SK-N-SH (cell line): ENCODE measurements at regions not wholly inside any gene's neighbourhood (a gene's known extent, or its start where the extent isn't known, plus 50 kb on each side); places are given as distances from the start of the nearest gene placed in this dataset.

Source experiments
- CTCF ChIA-PET: fragments of 300-600, 350-600 bp; formaldehyde crosslinking; extraction: SDS; loops from one replicate; lab custom pipeline; 2021; lab: Yijun Ruan, JAX
- POLR2A ChIA-PET: fragments of 350-600 bp; sonication (Branson Sonifier 250); formaldehyde crosslinking; extraction: SDS; loops from one replicate; lab custom pipeline; 2020; ENCODE audit warnings: antibody characterized with exemption, inconsistent platforms; lab: Yijun Ruan, JAX
- DNase-seq: peaks from one replicate; pipeline ENCODE4 v3.0.0; 2012
- H2AFZ ChIP-seq: fragments of 200-600 bp; sonication (generic); 2 replicates; pipeline ENCODE4 v1.8.1; 2016; ENCODE audit warnings: antibody characterized with exemption, mild to moderate bottlenecking, low read depth
- H3F3A ChIP-seq: fragments of 200-600 bp; sonication (generic); replicated peaks from 2 replicates; pipeline ENCODE3; 2016; ENCODE audit warnings: antibody characterized with exemption, mild to moderate bottlenecking; ENCODE audit not compliant: insufficient read depth
- H3K27ac ChIP-seq, 2 experiments: fragments of 200-500 bp in 1 of 2; fragments of 200-600 bp in 1 of 2; sonication (Bioruptor generic) in 1 of 2; sonication (generic), shearing (Covaris generic) in 1 of 2; 2 replicates each; pipeline versions ENCODE4 v1.5.1 to v1.6.1; 2014 to 2016; ENCODE audit warnings: low read depth in 2 of 2, inconsistent platforms in 1 of 2, low read length in 1 of 2, mild to moderate bottlenecking in 1 of 2, mixed read lengths in 1 of 2
- H3K27me3 ChIP-seq: fragments of 200-600 bp; sonication (generic), shearing (Covaris generic); 2 replicates; pipeline ENCODE4 v1.6.1; 2016; ENCODE audit warnings: mixed run types; ENCODE audit not compliant: insufficient read depth
- H3K36me3 ChIP-seq, 2 experiments: fragments of 200-500 bp in 1 of 2; fragments of 200-600 bp in 1 of 2; sonication (Bioruptor generic) in 1 of 2; sonication (generic) in 1 of 2; replicated peaks in 1 of 2; 2 replicates each; pipeline versions ENCODE3 to v1.5.1; 2014 to 2016; ENCODE audit warnings: low read length in 1 of 2, mild to moderate bottlenecking in 1 of 2; ENCODE audit not compliant: insufficient read depth in 2 of 2, control insufficient read depth in 1 of 2
- H3K4me1 ChIP-seq, 2 experiments: fragments of 200-500 bp in 1 of 2; fragments of 200-600 bp in 1 of 2; sonication (Bioruptor generic) in 1 of 2; sonication (generic), shearing (Covaris generic) in 1 of 2; 2 replicates each; pipeline versions ENCODE4 v1.5.1 to v1.6.1; 2014 to 2016; ENCODE audit warnings: low read depth in 1 of 2, low read length in 1 of 2, mixed run types in 1 of 2; ENCODE audit not compliant: insufficient read depth in 2 of 2, control insufficient read depth in 1 of 2
- H3K4me2 ChIP-seq: fragments of 200-600 bp; sonication (generic), shearing (Covaris generic); 2 replicates; pipeline ENCODE4 v1.6.1; 2017; ENCODE audit warnings: mixed run types
- H3K4me3 ChIP-seq, 2 experiments: fragments of 200-500 bp in 1 of 2; fragments of 200-600 bp in 1 of 2; sonication (Bioruptor generic) in 1 of 2; sonication (generic), shearing (Covaris generic) in 1 of 2; 2 replicates each; pipeline versions ENCODE4 v1.5.1 to v1.8.1; 2014 to 2016; ENCODE audit warnings: low read depth in 2 of 2, inconsistent platforms in 1 of 2, low read length in 1 of 2, mild to moderate bottlenecking in 1 of 2, mixed read lengths in 1 of 2, moderate library complexity in 1 of 2
- H3K79me2 ChIP-seq: fragments of 200-600 bp; sonication (generic); 2 replicates; pipeline ENCODE4 v1.8.1; 2017; ENCODE audit warnings: mild to moderate bottlenecking; ENCODE audit not compliant: insufficient read depth
- H3K9ac ChIP-seq: fragments of 200-600 bp; sonication (generic); 2 replicates; pipeline ENCODE4 v1.6.1; 2017; ENCODE audit warnings: mixed run types
- H3K9me2 ChIP-seq: fragments of 200-600 bp; sonication (generic); 2 replicates; pipeline ENCODE4 v1.6.1; 2017; ENCODE audit warnings: mixed run types
- H3K9me3 ChIP-seq: fragments of 200-600 bp; sonication (generic); 2 replicates; pipeline ENCODE4 v1.6.1; 2017; ENCODE audit warnings: mixed run types, mild to moderate bottlenecking, moderate library complexity
- H4K20me1 ChIP-seq: fragments of 200-600 bp; sonication (generic); 2 replicates; pipeline ENCODE4 v1.6.1; 2017; ENCODE audit warnings: mild to moderate bottlenecking, mixed run types; ENCODE audit not compliant: insufficient read depth
- CTCF ChIP-seq: fragments of 200-600 bp; sonication (generic); IDR thresholded peaks from 2 replicates; pipeline ENCODE4 v1.6.1; 2017; ENCODE audit warnings: antibody characterized with exemption, mild to moderate bottlenecking, moderate library complexity
- ELF1 ChIP-seq: IDR thresholded peaks from 2 replicates; pipeline ENCODE4 v1.4.0; 2012
- EP300 ChIP-seq, 2 experiments: IDR thresholded peaks; 2 replicates each; pipeline versions ENCODE4 v1.4.0 to v1.6.1; 2012; ENCODE audit warnings: borderline replicate concordance in 1 of 2, low read depth in 1 of 2, low read length in 1 of 2
- EZH2phosphoT487 ChIP-seq: fragments of 200-600 bp; sonication (generic); IDR thresholded peaks from 2 replicates; pipeline ENCODE4 v1.6.1; 2017; ENCODE audit warnings: low read depth, mixed run types, mild to moderate bottlenecking, antibody characterized with exemption, moderate library complexity, borderline replicate concordance
- FOSL2 ChIP-seq: IDR thresholded peaks from 2 replicates; pipeline ENCODE4 v1.4.0; 2012; ENCODE audit warnings: low read depth, mild to moderate bottlenecking, moderate library complexity, borderline replicate concordance
- GATA2 ChIP-seq: sonication (generic); formaldehyde crosslinking; IDR thresholded peaks from 2 replicates; pipeline ENCODE4 v1.5.0; 2020; ENCODE audit warnings: mild to moderate bottlenecking, missing genetic modification reagents
- MAX ChIP-seq: IDR thresholded peaks from 2 replicates; pipeline ENCODE4 v1.4.0; 2012; ENCODE audit warnings: low read depth
- MXI1 ChIP-seq: IDR thresholded peaks from 2 replicates; pipeline ENCODE4 v1.6.1; 2012; ENCODE audit warnings: mild to moderate bottlenecking, low read depth, low read length, improper control_type of control experiment
- POLR2AphosphoS5 ChIP-seq: IDR thresholded peaks from 2 replicates; pipeline ENCODE4 v1.6.1; 2012; ENCODE audit warnings: low read depth, low read length
- RAD21 ChIP-seq: IDR thresholded peaks from 2 replicates; pipeline ENCODE4 v1.6.1; 2012; ENCODE audit warnings: mild to moderate bottlenecking, low read length
- REST ChIP-seq: IDR thresholded peaks from 2 replicates; pipeline ENCODE4 v1.6.1; 2012; ENCODE audit warnings: mild to moderate bottlenecking, low read depth, low read length, moderate library complexity
- RFX5 ChIP-seq: IDR thresholded peaks from 2 replicates; pipeline ENCODE4 v1.6.1; 2012; ENCODE audit warnings: mild to moderate bottlenecking, improper control_type of control experiment, low read length
- TEAD4 ChIP-seq: IDR thresholded peaks from 2 replicates; pipeline ENCODE4 v1.4.0; 2012; ENCODE audit warnings: mild to moderate bottlenecking, borderline replicate concordance; ENCODE audit not compliant: insufficient read depth
- YY1 ChIP-seq: IDR thresholded peaks from 2 replicates; pipeline ENCODE4 v1.4.0; 2012; ENCODE audit warnings: low read depth, mild to moderate bottlenecking
- WGBS: methylation state at CpG from one replicate; pipeline ENCODE4 v1.1.6; 2017; ENCODE audit warnings: low lambda C conversion rate; 5-methylcytosine and 5-hydroxymethylcytosine counted together

- Histone ChIP-seq H3K27me3 (no peaks in the 10 kb centered on the region), H3K9me3 (no peaks in the 10 kb centered on the region), H3K9ac (no peak overlapping the region), H3K36me3 (no peaks in the 10 kb centered on the region), H3F3A (no peaks in the 10 kb centered on the region), H4K20me1 (no peaks in the 10 kb centered on the region), H3K9me2 (no peaks in the 10 kb centered on the region), H2AFZ (no peak overlapping the region), H3K27ac (no peak overlapping the region), H3K79me2 (no peaks in the 10 kb centered on the region), H3K4me1 (peaks cover 0 to 5% of the 10 kb centered on the region in 2 experiments; a peak in 1 of 4 replicates), H3K4me3 (no peak overlapping the region), H3K4me2 (no peak overlapping the region)
- no peak for DNase-seq
- TF ChIP-seq FOSL2 = no peak
- no peak for TF ChIP-seq TEAD4
- no peak for TF ChIP-seq ELF1
- TF ChIP-seq EZH2phosphoT487 = no peak
- no peak for TF ChIP-seq REST
- no peak for TF ChIP-seq RFX5
- no peak for TF ChIP-seq EP300 (IDR thresholded peaks at IDR 0.05; ENCODE audit: borderline replicate concordance in 1 of 2, low read depth in 1 of 2, low read length in 1 of 2)
- no peak for TF ChIP-seq MAX
- no peak for TF ChIP-seq GATA2 (CRISPR knock-in tag)
- CTCF ChIA-PET = interaction anchor here (0.8 kb wide), 1 partner anchor 11 kb away, joined by 3 read pairs; no protein-coding TSS in a partner anchor
- WGBS = 85% methylated on average over 3 of the region's 3 CpGs
- POLR2A ChIA-PET = no interaction called here
These were observed 202.5 kb downstream of the NUFIP1 start for GRCh38 chr13:44786756-44787155.

- 94% methylated on average over 3 of the region's 3 CpGs for WGBS
- no peak for DNase-seq
- no peak overlapping the region for H3K4me3 ChIP-seq
- no peaks in the 10 kb centered on the region for H4K20me1 ChIP-seq
- ChIA-PET CTCF (no interaction called here), POLR2A (no interaction called here)
- TF ChIP-seq CTCF = no peak
- TF ChIP-seq RAD21 = no peak
- TF ChIP-seq POLR2AphosphoS5 = no peak
- TF ChIP-seq MXI1 = no peak
- no peak for TF ChIP-seq YY1
- no peak for TF ChIP-seq REST
- no peak for TF ChIP-seq MAX
- H3K4me1 ChIP-seq = peaks cover 0 to 5% of the 10 kb centered on the region in 2 experiments; a peak in 1 of 4 replicates
- H3K36me3 ChIP-seq = no peaks in the 10 kb centered on the region
- H3K9ac ChIP-seq = no peak overlapping the region
- H2AFZ ChIP-seq = no peak overlapping the region
- H3K27ac ChIP-seq = no peak overlapping the region
- H3K79me2 ChIP-seq = no peaks in the 10 kb centered on the region
- no peaks in the 10 kb centered on the region for H3F3A ChIP-seq
- H3K4me2 ChIP-seq = no peak overlapping the region
- H3K9me3 ChIP-seq = no peaks in the 10 kb centered on the region
- H3K27me3 ChIP-seq = no peaks in the 10 kb centered on the region
- H3K9me2 ChIP-seq = no peaks in the 10 kb centered on the region
These were observed 203.9 kb downstream of the NUFIP1 start for GRCh38 chr13:44785401-44785800.
